HG03378 (cell line): ENCODE measurements at regions not wholly inside any gene's neighbourhood (a gene's known extent, or its start where the extent isn't known, plus 50 kb on each side); places are given as distances from the start of the nearest gene placed in this dataset.

Source experiments
- ATAC-seq: cut with Tn5 transposase; IDR thresholded peaks from one replicate; pipeline ENCODE4 v1.9.1; 2021; ENCODE audit warnings: mild to moderate bottlenecking, moderate library complexity; ENCODE audit not compliant: unreplicated experiment

DNA sequence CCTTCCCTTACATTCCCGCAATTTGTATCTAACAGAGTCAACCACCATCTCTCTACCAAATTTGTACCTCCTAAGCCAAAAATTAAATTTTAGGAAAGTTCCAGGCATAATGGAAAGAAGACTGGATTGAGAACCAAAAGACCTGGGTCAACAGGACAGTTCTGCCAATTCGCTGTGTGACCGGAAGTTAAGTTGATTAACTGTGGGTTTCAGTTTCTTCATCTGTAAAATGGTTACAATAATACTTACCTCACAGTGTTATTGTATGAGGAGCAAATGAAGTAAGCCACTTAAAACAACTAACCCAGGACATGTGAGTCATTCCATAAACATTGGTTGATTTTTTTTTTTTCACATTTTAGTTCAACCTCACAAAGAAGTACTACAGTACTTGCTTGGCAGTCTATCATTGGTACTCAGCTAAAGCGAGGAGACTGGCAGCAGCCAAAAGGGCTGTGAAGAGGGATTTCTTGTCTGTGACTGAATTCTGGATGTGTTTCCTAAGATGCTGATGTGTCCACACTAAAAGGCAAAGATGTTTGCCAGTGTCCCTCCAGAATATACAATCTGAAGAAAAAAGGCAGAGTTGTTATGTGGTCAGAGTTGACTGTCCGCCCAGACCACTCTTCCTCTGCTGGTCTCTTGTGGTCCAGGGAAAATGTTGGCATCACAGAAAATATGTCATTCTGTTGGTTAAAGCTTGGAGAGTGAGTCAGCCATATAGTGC, 198.6 kb downstream of the TLE1 start:
- no peak for ATAC-seq

DNA sequence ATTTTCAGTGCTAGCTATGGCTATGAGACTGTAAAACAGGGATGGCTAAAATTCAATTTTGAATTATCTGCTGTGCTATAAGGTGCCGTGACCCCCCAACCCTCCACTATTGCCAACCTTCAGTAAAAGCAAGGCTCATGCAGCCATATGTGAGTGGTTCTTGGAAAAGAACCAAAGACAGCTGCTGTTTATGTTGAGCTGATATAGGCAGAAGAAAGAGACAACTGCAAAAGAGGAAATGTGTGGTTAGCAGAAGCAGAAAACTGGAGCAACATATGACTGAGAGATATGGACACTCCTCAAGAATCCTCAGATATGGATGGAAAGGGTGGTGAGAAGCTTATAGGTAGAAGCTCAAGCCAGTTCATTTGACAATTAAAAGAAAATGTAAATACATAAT, 200.3 kb downstream of the TLE1 start:
- ATAC-seq = no peak

- ATAC-seq = no peak
Measured at GRCh38 chr9:81480828-81481604, 208.3 kb downstream of the TLE1 start.

DNA sequence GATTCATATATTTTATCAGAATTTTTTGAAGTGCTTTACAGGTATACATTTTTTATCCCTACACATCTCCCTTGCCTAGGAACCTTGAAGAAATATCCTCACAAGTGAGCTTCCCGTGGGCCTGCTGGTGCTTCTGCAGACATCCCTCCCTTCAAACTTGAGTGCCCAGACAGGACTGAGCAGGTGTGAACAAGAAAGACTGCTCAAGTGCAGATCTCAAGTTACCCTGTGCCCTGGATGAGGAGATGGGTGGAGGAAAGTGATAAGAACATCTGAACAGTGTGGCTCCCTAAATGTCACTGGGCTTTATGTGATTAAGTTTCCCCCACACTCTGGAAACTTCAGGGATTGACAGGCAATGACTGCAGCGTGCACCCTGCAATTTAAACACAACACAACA, 209.8 kb downstream of the TLE1 start:
- ATAC-seq = no peak

GRCh38 chr9:81477669-81478068, 211.7 kb downstream of the TLE1 start:
- ATAC-seq = no peak

- ATAC-seq = no peak
Measured at GRCh38 chr9:81476813-81477490, 212.4 kb downstream of the TLE1 start.

GRCh38 chr9:81474792-81475191, 214.6 kb downstream of the TLE1 start:
- no peak for ATAC-seq

GRCh38 chr9:81474125-81474524, 215.2 kb downstream of the TLE1 start:
- ATAC-seq = no peak

DNA sequence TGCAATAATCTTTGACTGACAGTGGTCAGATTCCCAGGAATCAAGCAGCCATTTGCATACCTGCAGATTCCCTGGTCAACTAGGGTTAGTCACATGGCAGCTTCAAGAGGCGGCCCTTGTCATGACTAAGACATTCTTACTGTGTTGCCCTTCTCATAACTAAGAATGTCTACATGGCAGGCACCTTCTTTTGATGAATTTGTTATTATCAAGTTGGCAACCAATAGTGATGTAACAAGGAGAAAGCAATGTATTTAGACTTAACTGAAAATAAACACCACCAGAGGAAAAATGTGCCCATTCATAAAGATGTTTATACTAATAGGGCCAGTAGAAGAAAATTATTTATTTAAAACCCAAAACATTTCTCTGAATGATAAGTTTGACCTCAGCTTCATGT, 215.6 kb downstream of the TLE1 start:
- ATAC-seq = no peak

- no peak for ATAC-seq
Measured at GRCh38 chr9:81473206-81473605, 216.1 kb downstream of the TLE1 start.

- ATAC-seq = no peak
Measured at GRCh38 chr9:81472701-81473100, 216.6 kb downstream of the TLE1 start.

GRCh38 chr9:81470864-81471263, 218.5 kb downstream of the TLE1 start:
- ATAC-seq = no peak

DNA sequence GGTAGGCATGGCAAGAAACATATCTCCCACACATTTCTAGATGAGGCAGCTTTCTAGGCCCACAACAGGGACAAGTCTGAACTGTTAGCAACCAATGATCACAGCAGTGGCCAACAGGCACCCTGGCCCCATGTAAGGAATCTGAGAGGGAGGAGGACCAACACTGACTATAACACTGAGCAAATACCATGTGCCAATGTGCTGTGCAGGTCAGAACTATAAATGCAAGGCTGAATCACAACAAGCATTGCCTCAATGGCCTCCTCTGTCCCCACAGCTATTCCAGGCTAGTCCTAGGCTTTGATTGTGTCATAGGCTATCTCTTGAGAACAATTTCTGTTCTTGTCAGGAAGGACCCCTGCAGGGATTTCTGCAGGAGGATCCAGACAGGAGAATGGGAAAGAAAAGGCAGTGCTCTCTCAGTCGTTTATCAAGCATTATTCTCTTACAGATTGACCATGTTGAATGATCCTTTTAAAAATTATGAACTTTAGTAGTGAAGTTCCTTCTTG, 221.2 kb downstream of the TLE1 start:
- ATAC-seq = no peak

DNA sequence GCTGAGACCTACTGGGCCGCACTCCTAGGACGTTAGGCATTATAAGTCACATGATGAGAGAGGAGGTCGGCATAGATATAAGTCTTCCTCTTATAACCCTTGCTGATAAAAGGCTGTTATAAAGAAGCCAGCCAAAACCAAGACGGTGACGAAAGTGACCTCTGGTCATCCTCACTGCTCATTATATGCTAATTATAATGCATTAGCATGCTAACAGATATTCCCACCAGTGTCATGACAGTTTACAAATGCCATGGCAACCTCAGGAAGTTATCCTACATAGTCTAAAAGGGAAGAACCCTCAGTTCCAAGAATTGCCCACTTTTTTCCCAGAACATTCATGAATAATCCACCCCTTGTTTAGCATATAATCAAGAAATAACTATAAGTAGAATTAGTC, 222.4 kb downstream of the TLE1 start:
- no peak for ATAC-seq

- no peak for ATAC-seq
Measured at GRCh38 chr9:81465468-81466011, 223.8 kb downstream of the TLE1 start.

GRCh38 chr9:81462801-81463200, 226.5 kb downstream of the TLE1 start:
- ATAC-seq = no peak

GRCh38 chr9:81461196-81461595, 228.2 kb downstream of the TLE1 start:
- no peak for ATAC-seq

DNA sequence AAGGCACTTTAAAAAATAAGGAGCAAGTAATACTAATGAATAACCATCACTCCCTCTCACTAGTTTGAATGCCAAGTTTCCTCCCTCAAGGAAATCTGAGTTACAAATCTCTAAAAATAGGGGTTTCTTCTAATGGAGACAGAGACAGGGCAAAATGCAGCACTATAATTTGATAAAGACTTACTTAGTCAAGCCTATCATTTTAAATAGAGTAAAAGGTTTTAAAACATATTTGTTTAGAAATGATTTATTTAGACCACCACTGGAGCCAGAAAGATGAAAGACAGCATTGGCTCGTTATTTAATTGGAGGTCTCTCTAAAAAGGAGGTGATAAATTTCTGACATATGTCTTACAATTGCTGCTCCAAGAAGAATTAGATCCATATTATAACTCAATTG, 228.7 kb downstream of the TLE1 start:
- ATAC-seq = no peak

- no peak for ATAC-seq
Measured at GRCh38 chr9:81459591-81459990, 229.8 kb downstream of the TLE1 start.

GRCh38 chr9:81456431-81457006, 232.8 kb downstream of the TLE1 start:
- no peak for ATAC-seq
